K562 (cell line): ENCODE measurements at regions not wholly inside any gene's neighbourhood (a gene's known extent, or its start where the extent isn't known, plus 50 kb on each side); places are given as distances from the start of the nearest gene placed in this dataset.
"Not testable (repeated sequence)": the region's sequence is repeated elsewhere in the genome, so short reads cannot be mapped to it uniquely, and the experiment has no call there.

Experiments used
- ATAC-seq: fragments of 200-7000 bp; cut with Tn5 transposase; 3 replicates; pipeline ENCODE4 v1.9.1; 2020; ENCODE audit warnings: moderate library complexity
- BruUV-seq: library from RNA; stranded (reverse); fragments of 400-500 nt; replicated peaks from 2 replicates; lab custom pipeline; 2021; lab: Mats Ljungman, UMichigan
- CTCF ChIA-PET: fragments of 300-600 bp; formaldehyde crosslinking; extraction: SDS; loops from one replicate; lab custom pipeline; 2021; ENCODE audit warnings: low intra/inter-chr PET ratio; lab: Yijun Ruan, JAX
- POLR2A ChIA-PET: fragments of 300-600, 350-650 bp; sonication (Branson Sonifier 250); formaldehyde crosslinking; extraction: SDS; loops from one replicate; lab custom pipeline; 2021; ENCODE audit warnings: antibody characterized with exemption, inconsistent platforms; lab: Yijun Ruan, JAX
- DNase-seq, 4 experiments: peaks; one replicate each; pipeline versions ENCODE4 v3.0.0 to v3.0.0-alpha.2; 2011 to 2018; ENCODE audit warnings: low spot score in 3 of 4, mixed read lengths in 3 of 4; ENCODE audit errors: extremely low read depth in 1 of 4
- FAIRE-seq: peaks from 2 replicates; lab custom pipeline; 2011; peaks lifted over from hg19 to GRCh38; lab: Jason Lieb, UNC
- H2AFZ ChIP-seq: 2 replicates; pipeline ENCODE4 v1.6.0; 2011; ENCODE audit warnings: low read depth, low read length, control low read depth, inconsistent platforms
- H3K27ac ChIP-seq: fragments of 200-600 bp; 3 replicates; pipeline ENCODE4 v1.8.0; 2011; ENCODE audit warnings: low read depth, mild to moderate bottlenecking, control low read depth, inconsistent platforms, low read length, moderate library complexity, mixed read lengths; ENCODE audit errors: extremely low read depth
- H3K27me3 ChIP-seq, 2 experiments: fragments of 300-600 bp in 1 of 2; 2 replicates in 1 of 2; 3 replicates in 1 of 2; pipeline versions ENCODE4 v1.6.0 to v1.8.0; 2011; ENCODE audit warnings: inconsistent platforms in 2 of 2, low read length in 2 of 2, mild to moderate bottlenecking in 1 of 2, mixed read lengths in 1 of 2, moderate library complexity in 1 of 2; ENCODE audit not compliant: control insufficient read depth in 2 of 2, insufficient read depth in 2 of 2
- H3K36me3 ChIP-seq: fragments of 300-600 bp; 3 replicates; pipeline ENCODE4 v1.8.0; 2011; ENCODE audit warnings: mild to moderate bottlenecking, low read length, inconsistent platforms; ENCODE audit not compliant: control insufficient read depth, insufficient read depth
- H3K4me1 ChIP-seq, 2 experiments: fragments of 200-600 bp in 1 of 2; replicated peaks in 1 of 2; 2 replicates in 1 of 2; 3 replicates in 1 of 2; pipeline versions ENCODE4 v1.5.1 to v1.8.0; 2011; ENCODE audit warnings: inconsistent platforms in 2 of 2, low read length in 2 of 2, mild to moderate bottlenecking in 1 of 2, mixed read lengths in 1 of 2, moderate library complexity in 1 of 2; ENCODE audit not compliant: control insufficient read depth in 2 of 2, insufficient read depth in 2 of 2
- H3K4me2 ChIP-seq: 2 replicates; pipeline ENCODE4 v1.6.1; 2011; ENCODE audit warnings: low read length, control low read depth, inconsistent platforms, mixed read lengths; ENCODE audit not compliant: insufficient read depth
- H3K4me3 ChIP-seq: fragments of 200-600 bp; sonication (generic), shearing (Covaris generic); 2 replicates; pipeline ENCODE4 v1.5.1; 2016; ENCODE audit warnings: control low read depth, inconsistent platforms
- H3K79me2 ChIP-seq: fragments of 200-600 bp; 3 replicates; pipeline ENCODE4 v1.8.0; 2011; ENCODE audit warnings: low read length, inconsistent platforms; ENCODE audit not compliant: control insufficient read depth, insufficient read depth
- H3K9ac ChIP-seq, 2 experiments: 2 replicates each; pipeline versions ENCODE4 v1.6.0 to v1.6.1; 2011; ENCODE audit warnings: low read depth in 2 of 2, low read length in 2 of 2, control low read depth in 1 of 2, inconsistent platforms in 1 of 2, mild to moderate bottlenecking in 1 of 2, mixed read lengths in 1 of 2; ENCODE audit not compliant: insufficient read depth in 1 of 2
- H3K9me1 ChIP-seq: one replicate; pipeline ENCODE4 v1.6.0; 2011; ENCODE audit warnings: inconsistent platforms, mild to moderate bottlenecking, low read length, moderate library complexity; ENCODE audit not compliant: control insufficient read depth, insufficient read depth
- H3K9me3 ChIP-seq: replicated peaks from 2 replicates; pipeline ENCODE4 v1.5.1; 2011; ENCODE audit warnings: low read depth, low read length, inconsistent platforms; ENCODE audit not compliant: control insufficient read depth, insufficient read depth
- H4K20me1 ChIP-seq: replicated peaks from 2 replicates; pipeline ENCODE4 v1.6.1; 2011; ENCODE audit warnings: low read length, inconsistent platforms, mixed read lengths; ENCODE audit not compliant: control insufficient read depth, insufficient read depth
- CEBPB ChIP-seq: fragments of 450-650 bp; IDR thresholded peaks from 2 replicates; pipeline ENCODE4 v1.6.1; 2016; ENCODE audit warnings: missing genetic modification characterization, missing compliant biosample characterization
- CEBPG ChIP-seq, 3 experiments: fragments of 200-800 bp in 1 of 3; sonication (Bioruptor generic) in 1 of 3; sonication (generic) in 1 of 3; formaldehyde crosslinking in 1 of 3; IDR thresholded peaks in 2 of 3; conservative IDR thresholded peaks in 1 of 3; 2 replicates each; pipeline versions ENCODE4 v1.6.1 to v1.8.0; 2016 to 2022; ENCODE audit warnings: missing compliant biosample characterization in 2 of 3, missing genetic modification characterization in 2 of 3, mild to moderate bottlenecking in 1 of 3, missing genetic modification reagents in 1 of 3
- TRIM24 ChIP-seq, 2 experiments: fragments of 450-650 bp; IDR thresholded peaks; 2 replicates each; pipeline ENCODE4 v1.6.1; 2016
- WGBS: fragments of 100-300 bp; shearing (Covaris generic); methylation state at CpG from one replicate; pipeline ENCODE4 v1.1.6; 2016; ENCODE audit warnings: low coverage, mixed read lengths; ENCODE audit not compliant: insufficient coverage; ENCODE audit errors: missing lambda C conversion rate; 5-methylcytosine and 5-hydroxymethylcytosine counted together
- in situ Hi-C: fragments of 300-500 bp; cut with MboI; formaldehyde crosslinking; loops from 4 replicates; pipeline ENCODE4 v1.15.0; 2018; ENCODE audit warnings: inconsistent platforms, mixed read lengths
- intact Hi-C: fragments of 100-400 bp; cut with micrococcal nuclease; formaldehyde crosslinking; loops from 2 replicates; pipeline ENCODE4 v1.14.2; 2022
- TF ChIP-seq, protein P1 (sequence below), 2 experiments: fragments of 450-650 bp in 1 of 2; sonication (generic) in 1 of 2; formaldehyde crosslinking in 1 of 2; IDR thresholded peaks in 1 of 2; conservative IDR thresholded peaks in 1 of 2; 2 replicates each; pipeline versions ENCODE4 v1.6.1 to v1.8.1; 2016 to 2023; ENCODE audit warnings: mild to moderate bottlenecking in 2 of 2, moderate library complexity in 2 of 2, inconsistent platforms in 1 of 2, missing genetic modification reagents in 1 of 2
- TF ChIP-seq, protein P2 (sequence below): fragments of 450-650 bp; IDR thresholded peaks from 2 replicates; pipeline ENCODE4 v1.6.1; 2016; ENCODE audit warnings: missing biosample characterization, missing genetic modification characterization

DNA sequence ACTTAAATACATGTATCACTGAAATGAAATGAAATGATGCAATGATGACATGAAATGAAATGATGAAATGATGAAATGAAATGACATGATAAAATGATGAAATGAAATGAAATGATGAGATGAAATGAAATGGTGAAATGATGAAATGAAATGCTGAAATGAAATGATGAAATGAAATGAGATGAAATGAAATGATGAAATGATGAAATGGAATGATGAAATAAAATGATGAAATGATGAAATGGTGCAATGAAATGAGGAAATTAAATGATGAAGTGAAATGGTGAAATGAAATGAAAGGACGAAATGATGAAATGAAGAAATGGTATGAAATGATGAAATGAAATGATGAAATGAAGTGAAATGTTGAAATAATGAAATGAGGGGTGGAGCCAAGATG, 3937.8 kb downstream of the SRGAP2C start:
- TF ChIP-seq, protein P1, sequence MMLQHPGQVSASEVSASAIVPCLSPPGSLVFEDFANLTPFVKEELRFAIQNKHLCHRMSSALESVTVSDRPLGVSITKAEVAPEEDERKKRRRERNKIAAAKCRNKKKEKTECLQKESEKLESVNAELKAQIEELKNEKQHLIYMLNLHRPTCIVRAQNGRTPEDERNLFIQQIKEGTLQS (IDR thresholded peaks at IDR 0.05) = peak; percentile 54; the same call in 1 of the 2 replicates
- TF ChIP-seq, protein P1 (CRISPR knock-in tag; conservative IDR thresholded peaks at IDR 0.05) = not testable (repeated sequence)
- TF ChIP-seq, protein P2, sequence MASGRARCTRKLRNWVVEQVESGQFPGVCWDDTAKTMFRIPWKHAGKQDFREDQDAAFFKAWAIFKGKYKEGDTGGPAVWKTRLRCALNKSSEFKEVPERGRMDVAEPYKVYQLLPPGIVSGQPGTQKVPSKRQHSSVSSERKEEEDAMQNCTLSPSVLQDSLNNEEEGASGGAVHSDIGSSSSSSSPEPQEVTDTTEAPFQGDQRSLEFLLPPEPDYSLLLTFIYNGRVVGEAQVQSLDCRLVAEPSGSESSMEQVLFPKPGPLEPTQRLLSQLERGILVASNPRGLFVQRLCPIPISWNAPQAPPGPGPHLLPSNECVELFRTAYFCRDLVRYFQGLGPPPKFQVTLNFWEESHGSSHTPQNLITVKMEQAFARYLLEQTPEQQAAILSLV (tag) = 0 out of 2 replicates have a peak, but pooled peaks have one; percentile 12
- TF ChIP-seq TRIM24 (IDR thresholded peaks at IDR 0.05) (peak; percentile 85 to 92; a peak in 2 of 4 replicates), CEBPB (tag) (peak; percentile 83), CEBPG (tag; conservative IDR thresholded peaks at IDR 0.05 in 1 of 2, IDR thresholded peaks at IDR 0.05 in 1 of 2) (peak; percentile 56 to 84; a peak in 3 of 4 replicates)
- in situ Hi-C loops; H3K4me1 ChIP-seq; H3K9me3 ChIP-seq; DNase-seq; POLR2A ChIA-PET; H3K36me3 ChIP-seq; intact Hi-C loops; H3K27me3 ChIP-seq; CTCF ChIA-PET; H3K9me1 ChIP-seq; H3K9ac ChIP-seq; H3K4me2 ChIP-seq; BruUV-seq; H3K79me2 ChIP-seq; H4K20me1 ChIP-seq; H3K4me3 ChIP-seq; H3K27ac ChIP-seq; ATAC-seq; FAIRE-seq; H2AFZ ChIP-seq; TF ChIP-seq CEBPG (CRISPR knock-in tag; IDR thresholded peaks at IDR 0.05): not testable (repeated sequence)
- WGBS = no CpG with 5 or more reads among the region's 1 CpG
